HG03064 (cell line): ENCODE measurements at regions not wholly inside any gene's neighbourhood (a gene's known extent, or its start where the extent isn't known, plus 50 kb on each side); places are given as distances from the start of the nearest gene placed in this dataset.
A peak's percentile ranks its signal among the peaks of the same experiment; 100 is the strongest.

Experiments
- ATAC-seq: cut with Tn5 transposase; IDR thresholded peaks from one replicate; pipeline ENCODE4 v1.9.1; 2021; ENCODE audit warnings: low read depth; ENCODE audit not compliant: unreplicated experiment

- peak; percentile 68 for ATAC-seq
These were observed 600.5 kb downstream of the USP25 start for GRCh38 chr21:16330082-16330907.

GRCh38 chr21:16330908-16331268, 601.1 kb downstream of the USP25 start:
- no peak for ATAC-seq

GRCh38 chr21:16337266-16337665, 607.5 kb downstream of the USP25 start:
- no peak for ATAC-seq

- no peak for ATAC-seq
These were observed 613.1 kb downstream of the USP25 start for GRCh38 chr21:16342932-16343331.

- ATAC-seq, result no peak
These were observed 614.0 kb downstream of the USP25 start for GRCh38 chr21:16343776-16344175.

GRCh38 chr21:16345757-16346156, 616.0 kb downstream of the USP25 start:
- no peak for ATAC-seq

- no peak for ATAC-seq
These were observed 617.4 kb downstream of the USP25 start for GRCh38 chr21:16347223-16347622.

GRCh38 chr21:16353764-16354163, 624.0 kb downstream of the USP25 start:
- no peak for ATAC-seq

- no peak for ATAC-seq
These were observed 628.2 kb downstream of the USP25 start for GRCh38 chr21:16357994-16358393.

GRCh38 chr21:16358784-16359183, 629.0 kb downstream of the USP25 start:
- ATAC-seq, result no peak

GRCh38 chr21:16363100-16363499, 633.3 kb downstream of the USP25 start:
- no peak for ATAC-seq

GRCh38 chr21:16363518-16363917, 633.7 kb downstream of the USP25 start:
- ATAC-seq, result no peak

- ATAC-seq, result no peak
These were observed 636.4 kb downstream of the USP25 start for GRCh38 chr21:16366207-16366606.

- no peak for ATAC-seq
These were observed 637.3 kb downstream of the USP25 start for GRCh38 chr21:16367079-16367478.

GRCh38 chr21:16370186-16370585, 640.4 kb downstream of the USP25 start:
- no peak for ATAC-seq

- ATAC-seq, result no peak
These were observed 642.8 kb downstream of the USP25 start for GRCh38 chr21:16372586-16372985.

GRCh38 chr21:16376673-16377072, 646.9 kb downstream of the USP25 start:
- ATAC-seq, result no peak

- no peak for ATAC-seq
These were observed 647.4 kb downstream of the USP25 start for GRCh38 chr21:16377120-16377658.

- no peak for ATAC-seq
These were observed 648.1 kb downstream of the USP25 start for GRCh38 chr21:16377857-16378256.

GRCh38 chr21:16378525-16378924, 648.7 kb downstream of the USP25 start:
- ATAC-seq, result no peak

GRCh38 chr21:16388291-16388690, 658.5 kb downstream of the USP25 start:
- no peak for ATAC-seq

GRCh38 chr21:16388911-16389560, 659.3 kb downstream of the USP25 start:
- no peak for ATAC-seq
